Vagina (tissue), 2 donors: ENCODE measurements at regions not wholly inside any gene's neighbourhood (a gene's known extent, or its start where the extent isn't known, plus 50 kb on each side); places are given as distances from the start of the nearest gene placed in this dataset. TPM values are rescaled to one million over a fixed set of nuclear protein-coding genes. Genes with fewer than 3 reads are reported as not detected.
"Not testable (repeated sequence)": the region's sequence is repeated elsewhere in the genome, so short reads cannot be mapped to it uniquely, and the experiment has no call there.

Source experiments
- DNase-seq, 2 donors: peaks; one replicate each; pipeline ENCODE4 v3.0.0-alpha.2; 2017; ENCODE audit errors: extremely low spot score in 2 of 2
- H3K27ac ChIP-seq: fragments of 200-600 bp; sonication (generic); one replicate; pipeline ENCODE4 v1.5.1; 2019
- H3K27me3 ChIP-seq: fragments of 200-600 bp; sonication (generic); one replicate; pipeline ENCODE4 v1.5.1; 2019
- H3K36me3 ChIP-seq, 2 donors: fragments of 200-600 bp; sonication (generic); one replicate each; pipeline ENCODE4 v1.5.1; 2017 to 2019
- H3K4me1 ChIP-seq: fragments of 200-600 bp; sonication (generic); one replicate; pipeline ENCODE4 v1.5.1; 2019
- H3K4me3 ChIP-seq, 2 donors: fragments of 200-600 bp; sonication (generic); 1 replicate in 1 of 2; 2 replicates in 1 of 2; pipeline ENCODE4 v1.5.1; 2016 to 2019
- H3K9me3 ChIP-seq: fragments of 200-600 bp; sonication (generic); one replicate; pipeline ENCODE4 v1.5.1; 2019
- POLR2A ChIP-seq, 2 donors: fragments of 450-650 bp; IDR thresholded peaks; one replicate each; pipeline ENCODE4 v1.6.1; 2017; ENCODE audit warnings: antibody characterized with exemption in 2 of 2, mild to moderate bottlenecking in 2 of 2, moderate library complexity in 2 of 2
- POLR2AphosphoS5 ChIP-seq, 2 donors: sonication (generic); formaldehyde crosslinking; IDR thresholded peaks; one replicate each; pipeline ENCODE4 v1.9.0; 2017; ENCODE audit warnings: antibody characterized with exemption in 2 of 2, mild to moderate bottlenecking in 2 of 2, low read depth in 1 of 2; ENCODE audit not compliant: insufficient read depth in 1 of 2
- intact Hi-C: fragments of 100-400 bp; cut with DNase I; formaldehyde crosslinking; loops from one replicate; pipeline ENCODE4 v1.15.1; 2023
- small RNA-seq: library from RNA; depleted of rRNA; stranded (forward); fragments of <200 nt; gene quantifications from one replicate; pipeline ENCODE3, GENCODE V24; 2016
- TF ChIP-seq, protein P1 (sequence below), 3 experiments: fragments of 450-650 bp in 2 of 3; fragments of 200-600 bp in 1 of 3; sonication (generic) in 1 of 3; IDR thresholded peaks; one replicate each; pipeline ENCODE4 v1.5.1; 2017 to 2019; ENCODE audit warnings: antibody characterized with exemption in 3 of 3, mild to moderate bottlenecking in 2 of 3, moderate library complexity in 2 of 3

DNA sequence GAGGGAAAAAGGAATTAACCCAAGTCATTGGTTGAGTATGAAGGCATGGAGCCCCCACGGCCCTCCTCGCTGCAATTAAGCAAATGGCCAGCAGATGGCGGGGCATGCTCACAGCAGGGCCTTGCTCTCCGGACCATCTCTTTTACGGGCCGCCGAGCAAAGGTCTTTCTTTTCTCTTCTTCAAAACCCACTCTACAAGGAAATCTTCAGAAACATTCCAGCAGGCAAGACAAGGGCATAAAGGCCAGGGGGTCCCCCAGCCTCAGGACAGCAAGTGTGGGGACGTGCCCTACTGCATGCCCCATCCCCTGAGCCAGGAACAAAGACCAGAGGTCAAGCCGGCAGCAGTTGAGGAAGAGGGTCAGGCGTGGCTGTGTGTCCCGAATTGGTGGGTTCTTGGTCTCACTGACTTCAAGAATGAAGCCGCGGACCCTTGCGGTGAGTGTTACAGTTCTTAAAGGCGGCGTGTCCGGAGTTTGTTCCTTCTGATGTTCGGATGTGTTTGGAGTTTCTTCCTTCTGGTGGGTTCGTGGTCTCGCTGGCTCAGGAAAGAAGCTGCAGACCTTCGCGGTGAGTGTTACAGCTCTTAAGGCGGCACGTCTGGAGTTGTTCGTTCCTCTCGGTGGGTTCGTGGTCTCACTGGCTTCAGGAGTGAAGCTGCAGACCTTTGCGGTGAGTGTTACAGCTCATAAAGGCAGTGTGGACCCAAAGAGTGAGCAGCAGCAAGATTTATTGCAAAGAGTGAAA, 59.6 kb upstream of the TOP1 start:
- TF ChIP-seq, protein P1, sequence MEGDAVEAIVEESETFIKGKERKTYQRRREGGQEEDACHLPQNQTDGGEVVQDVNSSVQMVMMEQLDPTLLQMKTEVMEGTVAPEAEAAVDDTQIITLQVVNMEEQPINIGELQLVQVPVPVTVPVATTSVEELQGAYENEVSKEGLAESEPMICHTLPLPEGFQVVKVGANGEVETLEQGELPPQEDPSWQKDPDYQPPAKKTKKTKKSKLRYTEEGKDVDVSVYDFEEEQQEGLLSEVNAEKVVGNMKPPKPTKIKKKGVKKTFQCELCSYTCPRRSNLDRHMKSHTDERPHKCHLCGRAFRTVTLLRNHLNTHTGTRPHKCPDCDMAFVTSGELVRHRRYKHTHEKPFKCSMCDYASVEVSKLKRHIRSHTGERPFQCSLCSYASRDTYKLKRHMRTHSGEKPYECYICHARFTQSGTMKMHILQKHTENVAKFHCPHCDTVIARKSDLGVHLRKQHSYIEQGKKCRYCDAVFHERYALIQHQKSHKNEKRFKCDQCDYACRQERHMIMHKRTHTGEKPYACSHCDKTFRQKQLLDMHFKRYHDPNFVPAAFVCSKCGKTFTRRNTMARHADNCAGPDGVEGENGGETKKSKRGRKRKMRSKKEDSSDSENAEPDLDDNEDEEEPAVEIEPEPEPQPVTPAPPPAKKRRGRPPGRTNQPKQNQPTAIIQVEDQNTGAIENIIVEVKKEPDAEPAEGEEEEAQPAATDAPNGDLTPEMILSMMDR (IDR thresholded peaks at IDR 0.05) = peak; percentile 93 to 94 (median 94)
- TF ChIP-seq POLR2AphosphoS5 (IDR thresholded peaks at IDR 0.05; ENCODE audit: insufficient read depth in 1 of 2, low read depth in 1 of 2) = peak in 1 of 2 donors; percentile 23
- H3K27ac ChIP-seq, intact Hi-C loops, H3K36me3 ChIP-seq, H3K9me3 ChIP-seq, H3K27me3 ChIP-seq: not testable (repeated sequence)
- Histone ChIP-seq H3K4me1 (peaks cover 11% of the 10 kb centered on the region), H3K4me3 (peak overlapping the region; percentile 12 to 30)
- peak in 1 of 2 donors; percentile 81 for DNase-seq

DNA sequence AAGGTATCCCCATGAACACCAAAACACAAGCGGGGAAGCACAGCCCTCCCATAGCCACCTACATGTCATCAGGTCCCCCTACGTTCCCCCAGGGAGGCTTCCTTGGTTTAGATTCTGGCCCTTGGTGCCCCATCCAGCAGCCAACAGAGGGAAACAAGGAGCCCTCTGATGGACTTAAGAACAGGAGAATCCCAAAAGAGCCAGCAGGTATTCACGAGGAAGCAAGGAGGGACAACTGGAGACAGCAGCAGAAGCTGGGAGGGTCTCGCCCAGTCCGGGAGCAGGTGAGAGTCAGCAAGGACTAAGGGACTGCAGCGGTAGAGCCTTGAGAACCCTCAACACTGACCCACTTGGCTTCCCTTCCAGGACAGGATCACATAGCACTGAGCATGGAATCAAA, 58.4 kb upstream of the TOP1 start:
- no peak overlapping the region for H3K4me3 ChIP-seq
- DNase-seq = no peak
- intact Hi-C loops = no loop called here

DNA sequence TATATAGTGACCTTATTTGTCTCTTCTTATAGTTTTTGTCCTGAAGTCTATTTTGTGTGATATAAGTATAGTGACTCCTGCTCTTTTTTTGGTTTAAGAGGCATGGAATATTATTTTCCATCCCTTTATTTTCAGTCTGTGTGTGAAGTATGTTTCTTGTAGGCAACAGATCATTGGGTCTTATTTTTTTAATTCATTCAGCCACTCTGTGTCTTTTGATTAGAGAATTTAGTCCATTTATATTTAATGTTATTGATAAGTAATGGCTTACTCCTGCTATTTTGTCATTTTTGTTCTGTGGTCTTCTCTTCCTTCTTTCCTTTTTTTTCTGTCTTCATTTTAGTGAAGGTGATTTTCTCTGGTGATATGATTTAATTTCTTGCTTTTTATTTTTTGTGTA, 51.4 kb upstream of the TOP1 start:
- no peaks in the 10 kb centered on the region for H3K4me1 ChIP-seq
- TF ChIP-seq POLR2A (IDR thresholded peaks at IDR 0.05) (no peak), POLR2AphosphoS5 (IDR thresholded peaks at IDR 0.05; ENCODE audit: insufficient read depth in 1 of 2, low read depth in 1 of 2) (no peak)
- TF ChIP-seq, protein P1 (IDR thresholded peaks at IDR 0.05) = no peak
- H3K27ac ChIP-seq = no peak overlapping the region
- no peak overlapping the region for H3K4me3 ChIP-seq
- peaks cover 7% of the 10 kb centered on the region for H3K9me3 ChIP-seq
- no peaks in the 10 kb centered on the region for H3K36me3 ChIP-seq
- H3K27me3 ChIP-seq = no peaks in the 10 kb centered on the region
- intact Hi-C loops = no loop called here
- DNase-seq = no peak

More for the DNA sequence above, 58.4 kb upstream of the TOP1 start:
- Histone ChIP-seq H3K27me3 (no peaks in the 10 kb centered on the region), H3K4me1 (peaks cover 11% of the 10 kb centered on the region), H3K36me3 (no peaks in the 10 kb centered on the region), H3K9me3 (no peaks in the 10 kb centered on the region), H3K27ac (no peak overlapping the region)
- TF ChIP-seq POLR2AphosphoS5 (IDR thresholded peaks at IDR 0.05; ENCODE audit: insufficient read depth in 1 of 2, low read depth in 1 of 2) (no peak), POLR2A (IDR thresholded peaks at IDR 0.05) (no peak)
- TF ChIP-seq, protein P1 (IDR thresholded peaks at IDR 0.05) = no peak

DNA sequence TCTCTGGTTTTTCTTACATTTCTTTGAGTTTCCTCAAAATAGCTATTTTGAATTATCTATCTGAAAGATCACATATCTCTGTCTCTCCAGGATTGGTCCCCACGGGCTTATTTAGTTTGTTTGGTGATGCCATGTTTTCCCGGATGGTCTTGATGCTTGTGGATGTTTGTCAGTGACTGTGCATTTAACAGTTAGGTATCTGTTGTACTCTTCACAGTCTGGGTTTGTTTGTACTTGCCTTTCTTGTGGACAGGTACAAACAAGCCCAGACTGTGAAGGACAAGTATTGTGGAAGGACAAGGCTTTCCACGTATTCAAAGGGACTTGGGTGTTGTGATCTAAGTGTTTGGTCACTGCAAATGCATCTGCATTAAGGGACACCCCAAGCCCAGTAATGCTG, 49.9 kb upstream of the TOP1 start:
- TF ChIP-seq POLR2AphosphoS5 (IDR thresholded peaks at IDR 0.05; ENCODE audit: insufficient read depth in 1 of 2, low read depth in 1 of 2) (peak in 1 of 2 donors; percentile 21), POLR2A (IDR thresholded peaks at IDR 0.05) (no peak)
- TF ChIP-seq, protein P1 (IDR thresholded peaks at IDR 0.05) = no peak
- Histone ChIP-seq H3K4me1 (no peaks in the 10 kb centered on the region), H3K36me3 (no peaks in the 10 kb centered on the region), H3K27ac (no peak overlapping the region), H3K9me3 (peaks cover 7% of the 10 kb centered on the region), H3K4me3 (no peak overlapping the region), H3K27me3 (no peaks in the 10 kb centered on the region)
- no peak for DNase-seq
- intact Hi-C loops = no loop called here

Small RNA genes in the stretch of these regions (small RNA-seq; reads per million reads assigned to genes)
- not detected for gene RNA5SP484
